HG02938 (cell line): ENCODE measurements at regions not wholly inside any gene's neighbourhood (a gene's known extent, or its start where the extent isn't known, plus 50 kb on each side); places are given as distances from the start of the nearest gene placed in this dataset.

Source experiments
- ATAC-seq: cut with Tn5 transposase; IDR thresholded peaks from one replicate; pipeline ENCODE4 v1.9.1; 2021; ENCODE audit warnings: mild to moderate bottlenecking, moderate library complexity; ENCODE audit not compliant: unreplicated experiment

- ATAC-seq: no peak
Observed at GRCh38 chr21:28261298-28261697, 731.4 kb downstream of the LTN1 start.

- ATAC-seq: no peak
Observed at GRCh38 chr21:28257276-28257675, 735.4 kb downstream of the LTN1 start.

GRCh38 chr21:28256837-28257236 lies 735.8 kb downstream of the LTN1 start:
- ATAC-seq: no peak

GRCh38 chr21:28256420-28256831 lies 736.3 kb downstream of the LTN1 start:
- ATAC-seq: no peak

- ATAC-seq: no peak
Observed at GRCh38 chr21:28253961-28254360, 738.7 kb downstream of the LTN1 start.

GRCh38 chr21:28253338-28253737 lies 739.3 kb downstream of the LTN1 start:
- ATAC-seq: no peak

DNA sequence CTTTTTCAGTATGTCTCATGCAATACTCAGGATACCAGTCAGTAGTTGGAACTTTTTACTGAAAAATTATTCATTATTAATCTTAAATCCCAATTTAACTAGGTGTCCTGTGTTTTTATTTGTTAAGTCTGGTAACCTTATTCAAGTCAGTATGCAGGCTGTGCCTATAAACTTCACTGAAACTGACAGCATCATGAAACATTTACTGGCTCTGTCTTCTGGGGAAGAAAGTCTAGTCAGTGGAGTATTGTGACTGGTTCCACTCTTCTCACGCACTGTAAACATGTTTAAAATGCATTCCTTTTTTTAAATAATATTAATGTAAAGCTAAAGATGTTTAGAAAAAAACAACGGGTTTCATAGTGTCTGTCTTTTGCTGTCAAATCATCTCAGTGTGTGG lies 739.7 kb downstream of the LTN1 start:
- ATAC-seq: no peak

DNA sequence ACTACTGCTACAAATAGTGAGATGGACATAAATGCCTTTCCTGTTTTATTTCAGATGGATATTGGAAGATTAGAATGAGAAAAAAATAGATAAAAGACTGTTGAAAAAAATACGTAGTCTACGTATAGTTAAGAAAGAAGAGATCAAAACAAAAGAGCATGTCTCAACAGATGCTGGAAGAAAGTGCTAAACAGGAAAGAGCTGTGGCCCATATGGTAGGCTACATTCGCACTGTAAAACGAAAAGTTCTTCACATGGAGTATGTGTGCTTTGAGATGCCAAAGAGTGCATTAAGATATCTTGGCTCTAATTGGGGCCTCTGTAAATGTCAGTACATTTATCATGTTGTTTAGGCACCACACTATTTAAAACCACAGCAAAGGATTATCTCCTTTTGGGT lies 741.7 kb downstream of the LTN1 start:
- ATAC-seq: no peak

- no peak for ATAC-seq
Observed at GRCh38 chr21:28247454-28248020, 745.1 kb downstream of the LTN1 start.

DNA sequence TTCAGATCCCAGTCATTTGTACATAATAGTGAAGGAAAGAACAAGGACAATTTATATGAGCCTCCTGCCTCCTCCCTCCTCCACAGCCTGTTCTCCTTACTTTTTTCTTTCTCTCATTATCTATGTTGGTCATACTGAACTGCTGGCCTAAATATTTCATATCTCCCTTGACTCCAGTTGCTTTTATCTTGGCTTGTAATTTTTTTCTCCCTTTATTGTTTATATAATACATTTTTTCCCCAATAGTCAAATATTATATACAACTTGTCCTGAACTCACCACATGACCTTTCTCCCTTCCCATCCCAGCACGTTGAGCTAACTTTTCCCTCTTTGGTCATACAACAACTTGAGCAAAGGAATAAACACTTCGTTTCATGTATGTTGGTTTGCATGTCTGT lies 752.1 kb downstream of the LTN1 start:
- no peak for ATAC-seq

DNA sequence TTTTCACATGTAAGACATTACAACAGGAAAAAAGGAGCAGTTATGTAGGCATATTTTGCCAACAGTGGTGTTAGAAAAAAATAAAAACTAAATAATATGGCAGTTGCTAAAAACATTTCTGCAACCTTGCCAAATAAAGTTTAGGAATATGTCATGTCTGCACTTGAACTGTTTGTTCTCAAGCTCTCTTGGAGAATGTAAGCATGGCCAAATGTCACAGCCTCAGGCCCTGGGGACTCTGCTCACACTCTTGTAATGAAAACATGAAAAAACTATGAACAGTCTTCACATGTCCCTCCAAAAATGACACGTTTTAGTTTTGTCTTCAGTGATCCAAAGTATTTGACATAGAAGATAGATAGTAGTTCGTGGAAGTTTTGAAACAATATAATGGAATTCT lies 753.3 kb downstream of the LTN1 start:
- ATAC-seq: no peak

DNA sequence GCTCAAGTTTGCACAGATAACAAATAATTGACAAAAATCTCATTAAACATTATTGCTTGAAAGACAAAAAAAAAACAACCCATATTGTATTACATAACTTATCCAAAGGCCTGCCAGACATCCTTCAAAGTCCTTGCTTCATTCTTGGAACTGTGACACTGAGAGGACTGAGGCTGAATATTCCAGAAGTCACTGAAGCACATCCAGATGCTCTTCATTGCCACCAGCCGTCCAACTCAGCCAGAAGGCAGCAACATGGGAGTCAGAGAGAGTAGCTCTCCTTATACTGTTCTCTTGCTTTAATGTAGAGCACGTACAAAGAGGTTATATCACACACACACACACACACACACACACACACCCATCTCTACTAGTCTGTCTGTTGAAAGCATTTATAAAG lies 755.0 kb downstream of the LTN1 start:
- ATAC-seq: no peak

DNA sequence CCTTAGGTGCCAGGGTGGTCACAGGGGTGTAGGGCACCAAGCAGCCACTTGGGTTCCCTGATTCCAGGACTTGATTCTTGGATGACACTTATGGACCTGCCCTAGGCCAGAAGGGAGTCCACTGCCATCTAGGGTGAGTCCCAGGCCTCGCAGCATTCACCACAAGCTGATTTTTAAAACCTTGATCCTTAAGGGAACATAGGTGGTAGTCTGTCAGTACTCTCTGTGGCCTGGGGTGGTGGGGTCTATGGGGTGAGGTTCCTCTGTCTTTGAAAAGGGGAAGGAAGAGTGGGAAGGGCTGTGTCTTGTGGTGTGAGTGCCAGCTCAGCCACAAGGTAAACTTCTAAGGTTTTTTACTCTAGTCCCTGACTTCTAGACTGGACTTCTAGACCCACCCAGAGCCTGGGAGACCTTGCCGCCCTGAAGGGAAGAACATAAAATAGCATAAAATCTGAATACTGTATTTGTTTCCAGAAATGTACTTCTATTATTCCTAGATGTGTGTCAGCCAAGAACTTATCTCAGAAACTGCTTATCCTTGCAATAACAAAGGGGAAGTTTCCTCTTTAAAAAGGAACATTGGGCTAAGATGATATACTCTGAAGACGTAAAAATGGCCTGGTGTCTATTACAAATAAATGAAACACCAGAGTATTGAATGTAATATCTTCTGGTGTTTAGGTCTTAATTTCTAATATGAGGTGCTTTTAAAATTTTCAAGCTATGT lies 757.3 kb downstream of the LTN1 start:
- ATAC-seq: no peak

DNA sequence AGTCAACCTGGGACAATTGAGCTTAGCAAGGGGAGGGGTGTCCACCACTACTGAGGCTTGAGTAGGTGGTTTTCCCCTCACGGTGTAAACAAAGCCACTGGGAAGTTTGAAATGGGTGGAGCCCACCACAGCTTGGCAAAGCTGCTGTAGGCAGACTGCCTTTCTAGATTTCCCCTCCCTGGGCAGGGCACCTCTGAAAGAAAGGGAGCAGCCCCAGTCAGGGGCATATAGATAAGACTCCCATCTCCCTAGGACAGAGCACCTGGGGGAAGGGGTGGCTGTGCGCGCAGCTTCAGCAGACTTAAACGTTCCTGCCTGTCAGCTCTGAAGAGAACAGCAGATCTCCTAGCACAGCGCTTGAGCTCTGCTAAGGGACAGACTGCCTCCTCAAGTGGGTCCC lies 758.4 kb downstream of the LTN1 start:
- ATAC-seq: no peak

- no peak for ATAC-seq
Observed at GRCh38 chr21:28233536-28234220, 759.0 kb downstream of the LTN1 start.

DNA sequence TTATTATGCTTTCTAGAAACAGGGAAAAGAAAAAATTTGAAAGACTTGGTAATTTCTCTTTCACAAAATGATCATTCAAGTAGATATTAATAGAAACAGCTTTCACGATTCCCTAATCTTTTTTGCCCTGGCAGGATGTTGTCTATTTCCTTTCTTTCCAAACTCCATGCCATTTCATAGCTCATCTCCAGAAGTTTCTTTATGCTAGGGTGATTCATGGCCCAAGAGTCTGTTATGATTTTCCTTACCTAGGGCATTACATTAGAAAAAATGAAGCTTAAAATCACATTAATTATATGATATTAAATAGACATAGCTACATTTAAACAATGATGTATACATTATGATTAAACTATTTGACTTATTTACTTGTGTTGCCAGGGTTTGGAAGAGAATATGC lies 762.1 kb downstream of the LTN1 start:
- ATAC-seq: no peak

DNA sequence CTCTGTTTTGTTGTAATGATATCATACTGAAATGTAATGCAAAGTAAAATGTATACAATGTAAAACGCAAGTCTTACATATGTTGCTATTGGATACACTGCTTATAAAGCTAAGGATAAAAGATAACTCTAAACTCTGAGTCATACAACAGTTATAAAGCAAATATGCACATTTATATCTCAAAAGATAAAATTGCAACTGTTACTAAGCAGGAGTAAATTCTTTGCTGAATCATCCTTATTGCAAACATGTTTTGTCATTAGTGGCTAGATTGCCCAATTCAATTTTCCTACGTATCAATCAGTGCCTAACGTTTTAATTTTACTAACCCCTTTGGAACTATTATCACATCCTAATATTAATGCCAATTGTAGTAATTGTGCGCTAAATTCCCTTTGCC lies 762.9 kb downstream of the LTN1 start:
- ATAC-seq: no peak

DNA sequence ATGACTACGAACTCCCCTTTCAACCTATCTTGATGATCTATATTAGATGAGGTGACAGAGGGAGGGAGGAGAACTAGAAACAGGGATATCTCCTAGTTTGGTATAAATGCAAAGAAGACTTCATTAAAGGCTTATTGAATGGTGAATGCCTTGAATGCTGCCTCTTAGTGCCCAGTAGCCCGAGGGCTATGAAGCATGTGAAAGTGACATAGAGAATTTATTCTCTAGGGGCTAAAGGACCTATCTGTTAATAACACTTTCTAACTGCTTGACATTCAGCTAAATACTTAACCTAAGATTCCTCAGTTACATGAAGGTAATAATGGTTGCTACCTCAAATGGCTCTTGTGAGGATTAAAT lies 764.1 kb downstream of the LTN1 start:
- no peak for ATAC-seq

DNA sequence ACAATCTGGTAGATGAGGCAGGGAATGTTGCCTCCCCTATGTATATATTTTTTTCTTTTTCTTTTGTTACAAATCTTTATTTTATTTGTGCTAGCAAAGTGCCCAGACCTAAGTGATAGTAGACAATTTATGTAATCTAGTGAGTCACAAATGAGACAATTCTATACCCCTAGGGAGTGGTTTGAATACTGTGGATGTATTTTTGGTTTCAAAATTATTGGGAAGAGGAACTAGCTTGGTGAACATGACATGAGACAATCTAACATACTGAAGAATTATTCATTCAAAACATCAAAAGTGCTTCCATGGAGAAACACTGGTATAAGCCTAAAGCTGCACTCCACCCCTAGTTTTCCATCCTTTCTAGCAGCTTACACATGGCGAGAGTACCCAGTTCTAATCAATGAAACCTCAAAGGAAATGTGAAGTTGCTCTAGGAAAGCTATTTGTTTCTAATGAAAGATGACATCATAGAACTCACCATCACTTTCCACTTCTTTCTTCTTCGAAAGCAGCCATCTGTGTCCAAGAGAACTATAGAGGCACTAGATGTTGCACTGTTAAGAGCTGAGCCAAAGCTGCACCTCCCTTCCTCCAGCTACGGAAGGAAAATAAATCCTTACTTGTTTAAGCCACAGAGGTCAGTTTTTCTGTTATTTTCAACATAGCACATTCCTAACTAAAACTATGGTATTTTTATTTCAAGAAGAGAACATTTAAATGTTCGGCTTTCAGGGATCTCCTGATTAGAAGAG lies 764.6 kb downstream of the LTN1 start:
- no peak for ATAC-seq

GRCh38 chr21:28226563-28226962 lies 766.1 kb downstream of the LTN1 start:
- ATAC-seq: no peak

DNA sequence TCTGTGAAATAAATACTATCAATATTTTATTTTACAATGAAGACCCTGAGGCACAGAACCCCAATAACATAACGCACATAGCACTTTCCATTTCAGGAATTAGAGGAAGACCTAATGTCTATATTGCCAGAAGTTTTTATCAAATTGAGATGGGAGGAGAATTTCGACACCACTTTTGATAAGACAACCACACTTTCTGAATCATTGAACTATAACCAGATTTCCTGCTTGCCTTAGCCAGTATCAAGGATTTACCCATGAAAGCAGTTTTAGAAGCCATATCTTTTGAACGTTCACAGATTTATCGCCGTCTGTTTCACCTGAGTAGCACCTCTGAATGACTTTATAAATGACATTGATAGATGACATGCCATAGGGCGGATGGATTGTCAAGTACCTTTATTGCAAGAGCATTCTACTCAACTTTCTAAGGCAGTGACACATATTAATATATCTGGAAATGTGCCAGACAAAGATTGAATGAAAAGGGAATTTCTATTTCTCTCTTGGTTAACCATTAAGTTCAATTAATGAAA lies 768.4 kb downstream of the LTN1 start:
- no peak for ATAC-seq
